Bronchial epithelial cell (primary cell): ENCODE measurements at regions not wholly inside any gene's neighbourhood (a gene's known extent, or its start where the extent isn't known, plus 50 kb on each side); places are given as distances from the start of the nearest gene placed in this dataset.

ENCODE experiments used
- DNase-seq: peaks from one replicate; pipeline ENCODE4 v3.0.0-alpha.2; 2010; ENCODE audit warnings: low read depth
- FAIRE-seq: peaks from 2 replicates; lab custom pipeline; 2011; peaks lifted over from hg19 to GRCh38; lab: Jason Lieb, UNC
- H3K27me3 ChIP-seq: 2 replicates; pipeline ENCODE4 v1.5.1; 2011; ENCODE audit warnings: low read length; ENCODE audit not compliant: control insufficient read depth, insufficient read depth
- H3K36me3 ChIP-seq: 2 replicates; pipeline ENCODE4 v1.5.1; 2011; ENCODE audit warnings: low read length; ENCODE audit not compliant: control insufficient read depth, insufficient read depth
- H3K4me3 ChIP-seq: 2 replicates; pipeline ENCODE4 v1.5.1; 2011; ENCODE audit warnings: mild to moderate bottlenecking, low read depth, low read length, control low read depth
- TF ChIP-seq, protein P1 (sequence below): IDR thresholded peaks from 2 replicates; pipeline ENCODE4 v1.5.1; 2011; ENCODE audit warnings: mild to moderate bottlenecking, moderate library complexity, low read length, control low read depth, inconsistent platforms; ENCODE audit not compliant: insufficient read depth, severe bottlenecking

DNA sequence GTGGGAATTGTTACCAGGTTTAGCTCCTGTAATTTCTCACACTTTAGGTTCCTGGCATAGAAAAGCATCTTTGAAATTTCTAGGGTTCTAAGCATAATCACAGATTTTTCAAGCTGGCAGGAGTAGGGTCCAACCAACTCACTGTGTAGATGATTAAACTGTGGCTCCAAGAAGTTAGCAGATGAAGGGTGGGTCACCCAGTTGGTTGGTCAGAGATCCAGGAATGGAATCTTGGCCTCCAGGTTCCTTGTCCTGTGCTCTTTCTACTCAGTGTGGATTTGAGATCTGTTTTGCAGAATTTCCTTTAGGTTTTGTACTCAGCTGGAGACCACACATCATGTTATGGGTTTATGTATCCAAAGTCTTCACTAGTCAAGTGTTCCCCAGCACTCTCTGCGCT lies 90.3 kb upstream of the MAML3 start:
- no peaks in the 10 kb centered on the region for H3K36me3 ChIP-seq
- TF ChIP-seq, protein P1, sequence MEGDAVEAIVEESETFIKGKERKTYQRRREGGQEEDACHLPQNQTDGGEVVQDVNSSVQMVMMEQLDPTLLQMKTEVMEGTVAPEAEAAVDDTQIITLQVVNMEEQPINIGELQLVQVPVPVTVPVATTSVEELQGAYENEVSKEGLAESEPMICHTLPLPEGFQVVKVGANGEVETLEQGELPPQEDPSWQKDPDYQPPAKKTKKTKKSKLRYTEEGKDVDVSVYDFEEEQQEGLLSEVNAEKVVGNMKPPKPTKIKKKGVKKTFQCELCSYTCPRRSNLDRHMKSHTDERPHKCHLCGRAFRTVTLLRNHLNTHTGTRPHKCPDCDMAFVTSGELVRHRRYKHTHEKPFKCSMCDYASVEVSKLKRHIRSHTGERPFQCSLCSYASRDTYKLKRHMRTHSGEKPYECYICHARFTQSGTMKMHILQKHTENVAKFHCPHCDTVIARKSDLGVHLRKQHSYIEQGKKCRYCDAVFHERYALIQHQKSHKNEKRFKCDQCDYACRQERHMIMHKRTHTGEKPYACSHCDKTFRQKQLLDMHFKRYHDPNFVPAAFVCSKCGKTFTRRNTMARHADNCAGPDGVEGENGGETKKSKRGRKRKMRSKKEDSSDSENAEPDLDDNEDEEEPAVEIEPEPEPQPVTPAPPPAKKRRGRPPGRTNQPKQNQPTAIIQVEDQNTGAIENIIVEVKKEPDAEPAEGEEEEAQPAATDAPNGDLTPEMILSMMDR: no peak
- no peaks in the 10 kb centered on the region for H3K27me3 ChIP-seq
- FAIRE-seq (no peak), DNase-seq (no peak)
- no peak overlapping the region for H3K4me3 ChIP-seq

DNA sequence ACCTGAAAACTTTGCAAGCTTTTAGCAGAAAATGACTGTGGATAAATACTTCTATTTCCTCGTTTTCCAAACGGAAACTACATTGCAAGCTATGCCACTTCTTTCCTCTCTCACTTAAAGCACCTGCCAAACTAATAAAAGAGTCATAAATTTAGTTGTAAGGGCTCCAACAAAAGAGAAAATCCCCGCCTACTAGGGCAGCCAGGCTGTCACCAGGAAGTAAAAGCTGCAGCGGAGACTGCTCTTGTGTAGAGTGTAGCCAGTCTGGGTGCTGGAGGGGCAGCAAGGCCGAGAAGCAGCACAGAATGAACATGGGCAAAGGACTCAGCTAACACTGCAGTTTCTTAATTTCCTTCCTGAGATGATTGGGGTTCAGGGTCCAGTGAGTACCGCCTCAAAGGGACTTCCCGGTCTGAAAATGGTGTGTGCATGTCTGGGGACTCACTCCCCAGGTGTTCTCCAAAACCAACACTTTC lies 89.3 kb upstream of the MAML3 start:
- TF ChIP-seq, protein P1: no peak
- Histone ChIP-seq H3K27me3 (no peaks in the 10 kb centered on the region), H3K36me3 (no peaks in the 10 kb centered on the region), H3K4me3 (no peak overlapping the region)
- DNase-seq: no peak
- no peak for FAIRE-seq

DNA sequence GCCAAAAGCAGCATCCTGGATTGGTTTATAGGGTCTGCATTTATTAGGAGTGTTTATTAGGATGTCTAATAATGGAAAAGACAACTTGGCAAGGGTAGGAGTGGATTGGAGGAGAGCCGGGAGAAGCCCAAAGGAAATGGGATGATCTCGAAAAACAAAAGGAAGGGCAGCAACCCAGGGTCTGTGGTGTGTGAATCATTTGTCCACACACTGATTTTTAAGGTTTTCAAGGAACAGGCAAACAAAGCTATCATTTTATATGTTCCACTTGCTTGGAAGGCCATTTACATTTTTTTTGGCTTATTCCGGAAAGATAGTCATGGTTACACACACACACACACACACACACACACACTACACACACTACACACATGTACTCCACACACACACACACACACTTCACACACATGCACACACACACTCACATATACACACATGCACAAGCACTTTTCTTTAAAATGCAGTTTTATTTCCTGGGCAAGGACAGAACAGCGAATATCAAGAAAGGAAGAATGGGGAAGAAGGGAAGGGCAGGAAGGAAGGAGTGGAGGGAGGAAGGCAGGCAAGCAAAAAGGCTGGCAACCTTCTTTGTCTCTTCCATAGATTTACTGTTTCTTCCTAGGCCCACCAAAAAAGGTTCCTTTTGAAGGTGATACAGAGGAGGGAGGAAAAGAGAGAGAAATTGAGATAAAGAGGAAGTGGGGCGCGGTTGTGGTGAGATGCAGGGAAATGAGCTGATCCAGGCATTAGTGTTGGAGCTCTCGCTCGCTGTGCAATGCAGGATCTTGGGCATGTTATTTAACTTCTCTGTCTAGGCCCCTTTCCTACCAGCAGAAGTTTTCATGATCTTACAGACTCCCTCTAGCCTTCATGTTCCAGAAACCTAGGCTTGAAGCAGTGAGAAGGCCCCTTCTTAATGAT lies 88.6 kb upstream of the MAML3 start:
- TF ChIP-seq, protein P1: no peak
- Histone ChIP-seq H3K4me3 (no peak overlapping the region), H3K27me3 (no peaks in the 10 kb centered on the region), H3K36me3 (no peaks in the 10 kb centered on the region)
- DNase-seq (no peak), FAIRE-seq (no peak)

DNA sequence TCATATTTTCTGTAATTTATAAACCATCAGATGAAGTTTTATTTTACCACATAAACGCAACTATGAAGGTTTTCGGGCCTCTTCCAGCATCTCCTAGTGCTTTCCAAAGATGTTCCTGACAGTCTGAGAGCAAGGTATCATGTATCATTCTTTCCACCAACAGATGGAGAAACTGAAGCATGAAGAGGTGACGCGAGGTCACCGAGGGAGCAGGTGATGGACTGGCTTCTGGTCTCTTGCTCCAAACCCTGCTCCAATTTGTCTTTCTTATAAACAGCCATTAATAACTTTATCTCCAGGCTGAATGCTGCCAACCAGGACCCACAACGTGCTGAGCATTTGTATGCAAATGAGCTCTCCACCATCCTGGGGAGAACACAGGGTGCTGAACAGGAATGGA lies 86.3 kb upstream of the MAML3 start:
- no peaks in the 10 kb centered on the region for H3K27me3 ChIP-seq
- H3K4me3 ChIP-seq: no peak overlapping the region
- TF ChIP-seq, protein P1: no peak
- H3K36me3 ChIP-seq: no peaks in the 10 kb centered on the region
- FAIRE-seq (no peak), DNase-seq (no peak)

DNA sequence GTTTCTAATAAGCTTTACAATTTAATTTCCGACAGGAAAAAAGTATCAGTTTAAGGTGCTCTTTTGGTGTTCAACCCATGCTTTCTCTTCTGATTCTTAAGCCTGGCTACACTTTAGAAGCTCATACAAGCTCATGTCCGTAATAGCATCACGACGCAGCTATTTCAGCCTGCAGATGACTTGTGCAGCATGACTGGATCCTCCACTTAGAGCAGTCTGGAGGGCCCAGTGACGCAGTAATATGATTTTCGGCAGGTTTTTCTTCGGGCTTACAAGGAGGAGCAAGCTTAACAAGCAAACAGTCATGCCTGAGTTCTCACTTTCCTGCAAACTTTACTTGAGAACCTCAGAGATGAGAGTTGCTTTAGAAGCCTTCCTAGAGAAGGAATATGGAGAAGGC lies 85.3 kb upstream of the MAML3 start:
- TF ChIP-seq, protein P1: no peak
- Histone ChIP-seq H3K4me3 (no peak overlapping the region), H3K36me3 (no peaks in the 10 kb centered on the region), H3K27me3 (no peaks in the 10 kb centered on the region)
- FAIRE-seq: no peak
- DNase-seq: no peak
